Parathyroid adenoma (tissue), 2 donors: ENCODE measurements at regions not wholly inside any gene's neighbourhood (a gene's known extent, or its start where the extent isn't known, plus 50 kb on each side); places are given as distances from the start of the nearest gene placed in this dataset.

ENCODE experiments used
- H2AFZ ChIP-seq: fragments of 300-600 bp; sonication (generic); one replicate; pipeline ENCODE4 v1.7.0; 2017; ENCODE audit warnings: antibody characterized with exemption, mild to moderate bottlenecking
- H3K27ac ChIP-seq: fragments of 300-600 bp; sonication (generic); one replicate; pipeline ENCODE4 v1.7.0; 2017
- H3K27me3 ChIP-seq: fragments of 300-600 bp; sonication (generic); one replicate; pipeline ENCODE4 v1.7.0; 2017; ENCODE audit warnings: low read length; ENCODE audit not compliant: control insufficient read depth, insufficient read depth
- H3K36me3 ChIP-seq: fragments of 300-600 bp; sonication (generic); one replicate; pipeline ENCODE4 v1.7.0; 2017; ENCODE audit warnings: low read length; ENCODE audit not compliant: control insufficient read depth, insufficient read depth
- H3K4me1 ChIP-seq: fragments of 300-600 bp; sonication (generic); one replicate; pipeline ENCODE4 v1.7.0; 2017; ENCODE audit warnings: control low read depth
- H3K4me2 ChIP-seq: fragments of 300-600 bp; sonication (generic); one replicate; pipeline ENCODE4 v1.7.0; 2017; ENCODE audit warnings: low read length
- H3K4me3 ChIP-seq: fragments of 300-600 bp; sonication (generic); one replicate; pipeline ENCODE4 v1.7.0; 2017; ENCODE audit warnings: low read depth, low read length
- H3K79me2 ChIP-seq: fragments of 300-600 bp; sonication (generic); one replicate; pipeline ENCODE4 v1.7.0; 2017; ENCODE audit warnings: control low read depth
- H3K9ac ChIP-seq: fragments of 300-600 bp; sonication (generic); one replicate; pipeline ENCODE4 v1.7.0; 2017; ENCODE audit warnings: mild to moderate bottlenecking
- H3K9me3 ChIP-seq: fragments of 300-600 bp; sonication (generic); one replicate; pipeline ENCODE4 v1.7.0; 2017; ENCODE audit warnings: low read length; ENCODE audit not compliant: control insufficient read depth
- TF ChIP-seq, protein P1 (sequence below): fragments of 300-600 bp; sonication (generic); IDR thresholded peaks from one replicate; pipeline ENCODE4 v1.7.0; 2017; ENCODE audit warnings: antibody characterized with exemption, mild to moderate bottlenecking
- donor health status: primary hyperparathyroidism.

DNA sequence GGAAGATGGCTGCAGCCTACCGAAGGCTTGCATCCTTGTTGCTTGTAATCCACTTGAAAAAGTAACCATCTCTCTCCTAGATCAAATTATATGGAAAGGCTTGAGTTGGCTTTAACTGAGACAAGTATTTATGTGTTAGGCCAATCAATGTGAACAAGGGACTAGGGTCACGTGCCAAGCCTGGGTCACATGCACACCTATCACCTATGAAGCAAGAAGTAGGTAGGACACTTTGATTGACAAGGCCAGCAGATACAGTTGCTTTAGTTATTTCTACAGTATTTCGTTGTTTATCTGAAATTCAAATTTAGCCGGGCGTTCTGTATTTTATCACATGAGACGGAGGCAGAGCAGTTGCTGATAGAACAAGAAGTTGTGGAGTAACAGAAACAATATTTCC, 212.3 kb upstream of the OTX2 start:
- TF ChIP-seq, protein P1, sequence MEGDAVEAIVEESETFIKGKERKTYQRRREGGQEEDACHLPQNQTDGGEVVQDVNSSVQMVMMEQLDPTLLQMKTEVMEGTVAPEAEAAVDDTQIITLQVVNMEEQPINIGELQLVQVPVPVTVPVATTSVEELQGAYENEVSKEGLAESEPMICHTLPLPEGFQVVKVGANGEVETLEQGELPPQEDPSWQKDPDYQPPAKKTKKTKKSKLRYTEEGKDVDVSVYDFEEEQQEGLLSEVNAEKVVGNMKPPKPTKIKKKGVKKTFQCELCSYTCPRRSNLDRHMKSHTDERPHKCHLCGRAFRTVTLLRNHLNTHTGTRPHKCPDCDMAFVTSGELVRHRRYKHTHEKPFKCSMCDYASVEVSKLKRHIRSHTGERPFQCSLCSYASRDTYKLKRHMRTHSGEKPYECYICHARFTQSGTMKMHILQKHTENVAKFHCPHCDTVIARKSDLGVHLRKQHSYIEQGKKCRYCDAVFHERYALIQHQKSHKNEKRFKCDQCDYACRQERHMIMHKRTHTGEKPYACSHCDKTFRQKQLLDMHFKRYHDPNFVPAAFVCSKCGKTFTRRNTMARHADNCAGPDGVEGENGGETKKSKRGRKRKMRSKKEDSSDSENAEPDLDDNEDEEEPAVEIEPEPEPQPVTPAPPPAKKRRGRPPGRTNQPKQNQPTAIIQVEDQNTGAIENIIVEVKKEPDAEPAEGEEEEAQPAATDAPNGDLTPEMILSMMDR, result no peak
- Histone ChIP-seq H3K27ac (no peak overlapping the region), H3K79me2 (no peaks in the 10 kb centered on the region), H3K4me3 (no peak overlapping the region), H3K9me3 (no peaks in the 10 kb centered on the region), H3K27me3 (no peaks in the 10 kb centered on the region), H3K4me1 (no peaks in the 10 kb centered on the region), H2AFZ (no peak overlapping the region), H3K36me3 (no peaks in the 10 kb centered on the region), H3K4me2 (no peak overlapping the region), H3K9ac (no peak overlapping the region)

- Histone ChIP-seq H3K27me3 (no peaks in the 10 kb centered on the region), H3K36me3 (no peaks in the 10 kb centered on the region), H2AFZ (no peak overlapping the region), H3K79me2 (no peaks in the 10 kb centered on the region), H3K4me1 (no peaks in the 10 kb centered on the region), H3K9ac (no peak overlapping the region), H3K4me2 (no peak overlapping the region), H3K9me3 (no peaks in the 10 kb centered on the region), H3K27ac (no peak overlapping the region), H3K4me3 (no peak overlapping the region)
- TF ChIP-seq, protein P1, result no peak
These were observed 207.8 kb upstream of the OTX2 start for GRCh38 chr14:57018065-57018464.

DNA sequence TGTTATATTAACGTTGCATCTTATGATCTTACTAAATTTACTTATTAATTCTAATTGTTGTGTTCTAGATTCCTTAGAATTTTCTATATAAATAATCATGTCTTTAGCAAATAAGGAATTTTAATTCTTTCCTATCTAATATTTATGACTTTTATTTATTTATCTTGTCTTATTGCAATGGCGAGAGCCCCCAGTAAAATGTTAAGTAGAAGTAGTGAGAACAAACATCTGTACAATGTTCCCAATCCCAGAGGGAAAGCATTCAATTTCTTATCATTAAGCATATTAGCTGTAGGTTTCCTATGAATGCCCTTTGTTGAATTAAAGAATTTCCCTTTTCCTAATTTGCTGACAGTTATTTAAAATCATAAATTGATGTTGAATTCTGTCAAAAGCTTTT, 203.7 kb upstream of the OTX2 start:
- no peak overlapping the region for H3K9ac ChIP-seq
- no peak overlapping the region for H2AFZ ChIP-seq
- H3K4me2 ChIP-seq, result no peak overlapping the region
- no peaks in the 10 kb centered on the region for H3K79me2 ChIP-seq
- H3K9me3 ChIP-seq, result no peaks in the 10 kb centered on the region
- no peaks in the 10 kb centered on the region for H3K27me3 ChIP-seq
- H3K4me3 ChIP-seq, result no peak overlapping the region
- peaks cover 5% of the 10 kb centered on the region for H3K4me1 ChIP-seq
- H3K27ac ChIP-seq, result no peak overlapping the region
- no peaks in the 10 kb centered on the region for H3K36me3 ChIP-seq
- TF ChIP-seq, protein P1, result no peak

DNA sequence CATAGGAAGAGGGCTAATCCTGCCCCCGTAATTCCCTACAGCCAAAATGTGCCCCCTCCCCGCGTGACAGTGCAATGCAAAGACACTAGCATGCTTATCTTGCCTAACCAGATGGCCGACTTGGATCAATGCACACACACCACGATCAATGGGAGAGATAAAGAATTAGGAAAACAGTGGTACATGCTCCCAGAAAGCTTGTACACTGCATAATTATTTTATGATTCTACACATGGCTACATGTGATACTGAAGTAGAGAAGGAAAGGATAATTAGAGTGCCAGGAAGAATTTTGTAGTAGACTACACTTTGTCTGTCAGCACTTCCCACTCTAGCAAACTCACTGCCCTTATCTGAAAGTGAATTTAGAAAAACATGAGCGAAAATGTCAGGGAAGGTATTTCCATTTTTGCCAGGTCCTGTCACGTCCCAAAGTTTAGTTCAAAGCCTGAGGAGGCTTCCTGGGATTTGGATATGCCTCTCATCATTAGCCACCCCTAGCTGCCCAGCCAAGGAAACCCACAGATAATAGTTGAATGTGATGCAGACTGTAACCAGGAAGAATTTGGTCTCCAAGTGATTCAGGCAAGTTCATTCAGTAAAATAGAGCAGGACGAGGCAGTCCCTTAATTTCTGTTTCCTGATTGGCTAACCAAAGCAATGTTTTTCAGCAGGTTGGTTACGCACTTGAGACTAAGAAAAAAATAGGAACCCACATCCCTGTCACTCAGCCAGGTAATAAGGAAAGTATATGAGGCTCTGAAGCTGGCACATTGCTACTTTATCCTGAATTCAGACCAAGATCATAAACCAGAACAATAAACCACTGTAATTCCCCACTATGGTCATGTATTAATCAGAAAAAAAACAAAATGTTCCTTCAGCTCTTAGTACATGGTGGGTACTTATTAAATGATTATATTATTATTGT, 199.6 kb upstream of the OTX2 start:
- Histone ChIP-seq H3K9ac (no peak overlapping the region), H3K4me2 (peak overlapping the region; percentile 47), H3K36me3 (no peaks in the 10 kb centered on the region), H2AFZ (no peak overlapping the region), H3K27ac (no peak overlapping the region), H3K27me3 (no peaks in the 10 kb centered on the region), H3K4me1 (peaks cover 5% of the 10 kb centered on the region), H3K79me2 (no peaks in the 10 kb centered on the region), H3K9me3 (no peaks in the 10 kb centered on the region), H3K4me3 (no peak overlapping the region)
- TF ChIP-seq, protein P1, result no peak

DNA sequence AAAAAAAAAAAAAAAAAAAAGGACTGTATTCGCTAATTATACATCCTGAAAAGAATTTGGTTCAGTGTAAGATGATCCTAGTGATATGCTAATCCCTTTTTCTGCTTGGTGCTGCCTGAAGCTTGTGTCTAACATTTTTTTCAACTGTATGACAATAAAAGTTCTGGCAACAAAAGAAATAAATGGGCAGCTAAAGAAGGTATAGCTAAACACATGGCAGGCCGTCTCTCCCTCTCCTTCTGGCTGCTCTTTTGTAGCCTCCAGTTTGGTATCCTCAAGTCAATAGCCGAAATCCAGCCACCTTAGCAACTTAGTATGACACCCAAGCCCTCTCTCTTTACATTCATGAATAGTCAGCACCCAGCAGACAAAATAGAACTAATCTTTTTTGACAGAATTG, 198.3 kb upstream of the OTX2 start:
- Histone ChIP-seq H3K79me2 (no peaks in the 10 kb centered on the region), H3K4me3 (no peak overlapping the region)
- TF ChIP-seq, protein P1, result no peak

More for the DNA sequence above, 198.3 kb upstream of the OTX2 start:
- Histone ChIP-seq H3K36me3 (no peaks in the 10 kb centered on the region), H3K27me3 (no peaks in the 10 kb centered on the region), H3K4me2 (no peak overlapping the region), H3K9ac (no peak overlapping the region), H3K9me3 (no peaks in the 10 kb centered on the region), H3K4me1 (peaks cover 5% of the 10 kb centered on the region), H2AFZ (peak overlapping the region; percentile 6), H3K27ac (no peak overlapping the region)
